ENCODE measurements at regions not wholly inside any gene's neighbourhood (a gene's known extent, or its start where the extent isn't known, plus 50 kb on each side); places are given as distances from the start of the nearest gene placed in this dataset.

DNA sequence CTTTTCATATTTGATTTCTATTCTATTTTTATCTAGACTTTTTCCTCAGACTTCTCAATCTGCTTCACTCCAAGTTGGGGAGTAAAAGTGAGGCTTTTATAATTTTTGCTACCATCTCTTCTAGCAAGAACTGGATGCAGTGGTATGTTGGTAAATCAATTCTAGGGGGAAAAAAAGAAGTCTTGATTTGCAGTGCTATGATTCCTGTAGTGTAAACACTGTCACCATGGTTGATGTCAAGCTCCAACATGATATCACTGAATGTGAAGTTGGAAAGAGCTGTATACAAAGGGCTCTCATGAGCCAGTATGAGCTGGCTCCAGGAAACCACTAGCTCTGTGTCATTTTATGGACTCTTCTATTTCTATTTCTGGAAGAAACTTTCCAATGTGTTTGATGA lies 439.2 kb downstream of the NTRK2 start:
- TF ChIP-seq, protein P1, sequence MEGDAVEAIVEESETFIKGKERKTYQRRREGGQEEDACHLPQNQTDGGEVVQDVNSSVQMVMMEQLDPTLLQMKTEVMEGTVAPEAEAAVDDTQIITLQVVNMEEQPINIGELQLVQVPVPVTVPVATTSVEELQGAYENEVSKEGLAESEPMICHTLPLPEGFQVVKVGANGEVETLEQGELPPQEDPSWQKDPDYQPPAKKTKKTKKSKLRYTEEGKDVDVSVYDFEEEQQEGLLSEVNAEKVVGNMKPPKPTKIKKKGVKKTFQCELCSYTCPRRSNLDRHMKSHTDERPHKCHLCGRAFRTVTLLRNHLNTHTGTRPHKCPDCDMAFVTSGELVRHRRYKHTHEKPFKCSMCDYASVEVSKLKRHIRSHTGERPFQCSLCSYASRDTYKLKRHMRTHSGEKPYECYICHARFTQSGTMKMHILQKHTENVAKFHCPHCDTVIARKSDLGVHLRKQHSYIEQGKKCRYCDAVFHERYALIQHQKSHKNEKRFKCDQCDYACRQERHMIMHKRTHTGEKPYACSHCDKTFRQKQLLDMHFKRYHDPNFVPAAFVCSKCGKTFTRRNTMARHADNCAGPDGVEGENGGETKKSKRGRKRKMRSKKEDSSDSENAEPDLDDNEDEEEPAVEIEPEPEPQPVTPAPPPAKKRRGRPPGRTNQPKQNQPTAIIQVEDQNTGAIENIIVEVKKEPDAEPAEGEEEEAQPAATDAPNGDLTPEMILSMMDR (IDR thresholded peaks at IDR 0.05): no peak
- TF ChIP-seq, protein P2, sequence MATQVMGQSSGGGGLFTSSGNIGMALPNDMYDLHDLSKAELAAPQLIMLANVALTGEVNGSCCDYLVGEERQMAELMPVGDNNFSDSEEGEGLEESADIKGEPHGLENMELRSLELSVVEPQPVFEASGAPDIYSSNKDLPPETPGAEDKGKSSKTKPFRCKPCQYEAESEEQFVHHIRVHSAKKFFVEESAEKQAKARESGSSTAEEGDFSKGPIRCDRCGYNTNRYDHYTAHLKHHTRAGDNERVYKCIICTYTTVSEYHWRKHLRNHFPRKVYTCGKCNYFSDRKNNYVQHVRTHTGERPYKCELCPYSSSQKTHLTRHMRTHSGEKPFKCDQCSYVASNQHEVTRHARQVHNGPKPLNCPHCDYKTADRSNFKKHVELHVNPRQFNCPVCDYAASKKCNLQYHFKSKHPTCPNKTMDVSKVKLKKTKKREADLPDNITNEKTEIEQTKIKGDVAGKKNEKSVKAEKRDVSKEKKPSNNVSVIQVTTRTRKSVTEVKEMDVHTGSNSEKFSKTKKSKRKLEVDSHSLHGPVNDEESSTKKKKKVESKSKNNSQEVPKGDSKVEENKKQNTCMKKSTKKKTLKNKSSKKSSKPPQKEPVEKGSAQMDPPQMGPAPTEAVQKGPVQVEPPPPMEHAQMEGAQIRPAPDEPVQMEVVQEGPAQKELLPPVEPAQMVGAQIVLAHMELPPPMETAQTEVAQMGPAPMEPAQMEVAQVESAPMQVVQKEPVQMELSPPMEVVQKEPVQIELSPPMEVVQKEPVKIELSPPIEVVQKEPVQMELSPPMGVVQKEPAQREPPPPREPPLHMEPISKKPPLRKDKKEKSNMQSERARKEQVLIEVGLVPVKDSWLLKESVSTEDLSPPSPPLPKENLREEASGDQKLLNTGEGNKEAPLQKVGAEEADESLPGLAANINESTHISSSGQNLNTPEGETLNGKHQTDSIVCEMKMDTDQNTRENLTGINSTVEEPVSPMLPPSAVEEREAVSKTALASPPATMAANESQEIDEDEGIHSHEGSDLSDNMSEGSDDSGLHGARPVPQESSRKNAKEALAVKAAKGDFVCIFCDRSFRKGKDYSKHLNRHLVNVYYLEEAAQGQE (IDR thresholded peaks at IDR 0.05; ENCODE audit: insufficient read depth in 1 of 2, low read depth in 2 of 2, low read length in 1 of 2): no peak
- TF ChIP-seq SIN3A (IDR thresholded peaks at IDR 0.05; ENCODE audit: borderline replicate concordance, insufficient read depth, low read depth, low read length) (no peak), POLR2AphosphoS5 (IDR thresholded peaks at IDR 0.05; ENCODE audit: low read depth, low read length) (no peak)
